Sigmoid colon (tissue), 4 donors: ENCODE measurements at regions not wholly inside any gene's neighbourhood (a gene's known extent, or its start where the extent isn't known, plus 50 kb on each side); places are given as distances from the start of the nearest gene placed in this dataset.

ENCODE experiments used
- CTCF ChIP-seq, 4 experiments: fragments of 450-650 bp in 3 of 4; fragments of 200-600 bp in 1 of 4; IDR thresholded peaks; one replicate each; pipeline ENCODE4 v1.5.1; 2016 to 2019; ENCODE audit warnings: antibody characterized with exemption in 4 of 4, mild to moderate bottlenecking in 3 of 4, moderate library complexity in 2 of 4
- EP300 ChIP-seq, 4 donors: sonication (generic); formaldehyde crosslinking; IDR thresholded peaks; one replicate each; pipeline ENCODE4 v1.6.1; 2017; ENCODE audit warnings: antibody characterized with exemption in 4 of 4
- POLR2A ChIP-seq, 2 donors: fragments of 450-650 bp; IDR thresholded peaks; one replicate each; pipeline ENCODE4 v1.6.1; 2016; ENCODE audit warnings: antibody characterized with exemption in 2 of 2, mild to moderate bottlenecking in 2 of 2, moderate library complexity in 2 of 2
- POLR2AphosphoS5 ChIP-seq, 4 donors: sonication (generic); formaldehyde crosslinking; IDR thresholded peaks; one replicate each; pipeline ENCODE4 v1.6.1; 2017; ENCODE audit warnings: antibody characterized with exemption in 4 of 4

DNA sequence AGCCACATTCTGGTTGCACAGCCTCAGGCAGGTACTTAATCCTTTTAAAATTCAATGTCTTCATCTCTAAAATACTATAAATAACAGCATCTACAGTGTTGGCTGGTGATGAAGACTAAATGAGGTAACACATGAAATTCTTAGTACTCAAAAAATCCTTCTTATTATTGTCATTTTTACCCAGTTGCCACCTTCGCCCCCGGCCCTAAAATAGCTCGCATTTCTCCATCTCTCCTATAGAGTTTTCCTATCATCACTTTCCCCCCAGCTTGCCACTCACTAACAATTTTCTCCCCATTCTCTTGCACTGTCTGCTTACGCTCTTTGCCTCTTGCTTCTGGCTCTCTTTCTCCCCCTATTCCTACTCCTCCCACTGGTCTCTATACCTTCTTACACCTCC, 59.9 kb upstream of the MARCHF10 start:
- no peak for TF ChIP-seq CTCF (IDR thresholded peaks at IDR 0.05)
- no peak for TF ChIP-seq EP300 (IDR thresholded peaks at IDR 0.05)
- TF ChIP-seq POLR2A (IDR thresholded peaks at IDR 0.05): no peak
- no peak for TF ChIP-seq POLR2AphosphoS5 (IDR thresholded peaks at IDR 0.05)
